Nephron (organoid): ENCODE measurements at regions not wholly inside any gene's neighbourhood (a gene's known extent, or its start where the extent isn't known, plus 50 kb on each side); places are given as distances from the start of the nearest gene placed in this dataset.
"Not testable (repeated sequence)": the region's sequence is repeated elsewhere in the genome, so short reads cannot be mapped to it uniquely, and the experiment has no call there.

Experiments used
- H3K27ac Mint-ChIP-seq, 3 experiments: 2 replicates each; pipeline ENCODE4 v1.8.0; 2020; ENCODE audit warnings: mixed read lengths in 3 of 3, mild to moderate bottlenecking in 2 of 3, moderate library complexity in 1 of 3
- H3K27me3 Mint-ChIP-seq: 2 replicates; pipeline ENCODE4 v1.8.0; 2021; ENCODE audit warnings: low read depth, mild to moderate bottlenecking, moderate library complexity, mixed read lengths
- H3K36me3 Mint-ChIP-seq: 2 replicates; pipeline ENCODE4 v1.8.0; 2020; ENCODE audit warnings: low read depth, mixed read lengths
- H3K4me1 Mint-ChIP-seq: 2 replicates; pipeline ENCODE4 v1.8.0; 2020; ENCODE audit warnings: mixed read lengths
- H3K4me3 Mint-ChIP-seq, 3 experiments: 2 replicates each; pipeline ENCODE4 v1.8.0; 2020; ENCODE audit warnings: mild to moderate bottlenecking in 3 of 3, mixed read lengths in 3 of 3, moderate library complexity in 2 of 3
- H3K9me3 Mint-ChIP-seq: 2 replicates; pipeline ENCODE4 v1.8.0; 2020; ENCODE audit warnings: mixed read lengths
- CTCF ChIP-seq, 3 experiments: fragments of 200-600 bp; sonication (generic); IDR thresholded peaks; one replicate each; pipeline ENCODE4 v1.5.0; 2021; ENCODE audit warnings: antibody characterized with exemption in 3 of 3; ENCODE audit not compliant: unreplicated experiment in 3 of 3

- H3K9me3 Mint-ChIP-seq, H3K27me3 Mint-ChIP-seq, H3K4me1 Mint-ChIP-seq, H3K36me3 Mint-ChIP-seq, H3K4me3 Mint-ChIP-seq, H3K27ac Mint-ChIP-seq: not testable (repeated sequence)
These were observed 1265.9 kb upstream of the PCDH10 start for GRCh38 chr4:131883181-131883580.

- H3K9me3 Mint-ChIP-seq, H3K4me3 Mint-ChIP-seq, H3K4me1 Mint-ChIP-seq, H3K36me3 Mint-ChIP-seq, H3K27ac Mint-ChIP-seq, H3K27me3 Mint-ChIP-seq: not testable (repeated sequence)
These were observed 1223.4 kb upstream of the PCDH10 start for GRCh38 chr4:131925662-131926061.

GRCh38 chr4:131967646-131968045, 1181.4 kb upstream of the PCDH10 start:
- H3K27ac Mint-ChIP-seq, H3K4me1 Mint-ChIP-seq, H3K36me3 Mint-ChIP-seq, H3K4me3 Mint-ChIP-seq, H3K27me3 Mint-ChIP-seq, H3K9me3 Mint-ChIP-seq: not testable (repeated sequence)

GRCh38 chr4:131974730-131975129, 1174.4 kb upstream of the PCDH10 start:
- Mint-ChIP-seq H3K4me1 (no peaks in the 10 kb centered on the region), H3K4me3 (no peak overlapping the region), H3K27ac (no peak overlapping the region), H3K27me3 (no peaks in the 10 kb centered on the region), H3K36me3 (peaks cover 15% of the 10 kb centered on the region), H3K9me3 (peaks cover 32% of the 10 kb centered on the region)
- TF ChIP-seq CTCF (IDR thresholded peaks at IDR 0.05; ENCODE audit: unreplicated experiment in 3 of 3) = no peak

- peaks cover 15% of the 10 kb centered on the region for H3K36me3 Mint-ChIP-seq
- H3K9me3 Mint-ChIP-seq = peaks cover 33% of the 10 kb centered on the region
- not testable (repeated sequence) for H3K27ac Mint-ChIP-seq, H3K4me1 Mint-ChIP-seq, H3K27me3 Mint-ChIP-seq, H3K4me3 Mint-ChIP-seq
These were observed 1173.6 kb upstream of the PCDH10 start for GRCh38 chr4:131975276-131976132.

GRCh38 chr4:131976133-131977002, 1172.7 kb upstream of the PCDH10 start:
- H3K27me3 Mint-ChIP-seq, H3K4me3 Mint-ChIP-seq, H3K27ac Mint-ChIP-seq, H3K4me1 Mint-ChIP-seq: not testable (repeated sequence)
- Mint-ChIP-seq H3K36me3 (peaks cover 15% of the 10 kb centered on the region), H3K9me3 (peaks cover 36% of the 10 kb centered on the region)

GRCh38 chr4:131978120-131978519, 1171.0 kb upstream of the PCDH10 start:
- H3K27ac Mint-ChIP-seq = no peak overlapping the region
- H3K4me1 Mint-ChIP-seq = no peaks in the 10 kb centered on the region
- peaks cover 15% of the 10 kb centered on the region for H3K36me3 Mint-ChIP-seq
- peaks cover 36% of the 10 kb centered on the region for H3K9me3 Mint-ChIP-seq
- no peak overlapping the region for H3K4me3 Mint-ChIP-seq
- H3K27me3 Mint-ChIP-seq = no peaks in the 10 kb centered on the region
- no peak for TF ChIP-seq CTCF (IDR thresholded peaks at IDR 0.05; ENCODE audit: unreplicated experiment in 3 of 3)

- no peaks in the 10 kb centered on the region for H3K9me3 Mint-ChIP-seq
- no peaks in the 10 kb centered on the region for H3K27me3 Mint-ChIP-seq
- no peak overlapping the region for H3K4me3 Mint-ChIP-seq
- H3K36me3 Mint-ChIP-seq = no peaks in the 10 kb centered on the region
- H3K27ac Mint-ChIP-seq = no peak overlapping the region
- H3K4me1 Mint-ChIP-seq = no peaks in the 10 kb centered on the region
- no peak for TF ChIP-seq CTCF (IDR thresholded peaks at IDR 0.05; ENCODE audit: unreplicated experiment in 3 of 3)
These were observed 1159.5 kb upstream of the PCDH10 start for GRCh38 chr4:131989576-131989975.
